Ramos (cell line): ENCODE measurements at regions not wholly inside any gene's neighbourhood (a gene's known extent, or its start where the extent isn't known, plus 50 kb on each side); places are given as distances from the start of the nearest gene placed in this dataset.

Source experiments
- in situ Hi-C: fragments of 300-500 bp; cut with MboI; formaldehyde crosslinking; loops from one replicate; pipeline ENCODE4 v1.14.3; 2022; ENCODE audit warnings: low sequenced_read_pairs; ENCODE audit not compliant: unreplicated experiment

- in situ Hi-C loops: no loop called here
Measured at GRCh38 chr20:48262466-48262865, 477.2 kb upstream of the SULF2 start.

- in situ Hi-C loops: no loop called here
Measured at GRCh38 chr20:48261398-48261910, 476.2 kb upstream of the SULF2 start.

- in situ Hi-C loops: no loop called here
Measured at GRCh38 chr20:48260129-48260756, 475.0 kb upstream of the SULF2 start.

- in situ Hi-C loops: no loop called here
Measured at GRCh38 chr20:48259456-48259855, 474.2 kb upstream of the SULF2 start.

GRCh38 chr20:48257833-48258232 is 472.6 kb upstream of the SULF2 start:
- in situ Hi-C loops: no loop called here

GRCh38 chr20:48247961-48248360 is 462.7 kb upstream of the SULF2 start:
- in situ Hi-C loops: no loop called here

GRCh38 chr20:48246061-48246790 is 460.9 kb upstream of the SULF2 start:
- in situ Hi-C loops: no loop called here

- in situ Hi-C loops: no loop called here
Measured at GRCh38 chr20:48242623-48243022, 457.3 kb upstream of the SULF2 start.

GRCh38 chr20:48241482-48241881 is 456.2 kb upstream of the SULF2 start:
- in situ Hi-C loops: no loop called here

- in situ Hi-C loops: no loop called here
Measured at GRCh38 chr20:48238781-48239180, 453.5 kb upstream of the SULF2 start.

- in situ Hi-C loops: no loop called here
Measured at GRCh38 chr20:48238326-48238725, 453.0 kb upstream of the SULF2 start.

GRCh38 chr20:48236000-48236970 is 451.0 kb upstream of the SULF2 start:
- in situ Hi-C loops: no loop called here

- in situ Hi-C loops: no loop called here
Measured at GRCh38 chr20:48234951-48235350, 449.7 kb upstream of the SULF2 start.

GRCh38 chr20:48231253-48231930 is 446.1 kb upstream of the SULF2 start:
- in situ Hi-C loops: no loop called here

- in situ Hi-C loops: no loop called here
Measured at GRCh38 chr20:48230216-48230615, 444.9 kb upstream of the SULF2 start.

GRCh38 chr20:48227381-48227780 is 442.1 kb upstream of the SULF2 start:
- in situ Hi-C loops: no loop called here

- in situ Hi-C loops: no loop called here
Measured at GRCh38 chr20:48226642-48227041, 441.4 kb upstream of the SULF2 start.

- in situ Hi-C loops: no loop called here
Measured at GRCh38 chr20:48224533-48225050, 439.3 kb upstream of the SULF2 start.

GRCh38 chr20:48223715-48224114 is 438.4 kb upstream of the SULF2 start:
- in situ Hi-C loops: no loop called here
